ENCODE measurements at regions not wholly inside any gene's neighbourhood (a gene's known extent, or its start where the extent isn't known, plus 50 kb on each side); places are given as distances from the start of the nearest gene placed in this dataset.

GRCh38 chr10:94065787-94066186 is 72.1 kb downstream of the PLCE1 start:
- Mint-ChIP-seq H3K4me1 (ENCODE audit: low read depth) (peaks cover 13% of the 10 kb centered on the region), H3K36me3 (ENCODE audit: low read depth) (peaks cover 7% of the 10 kb centered on the region), H3K27me3 (ENCODE audit: low read depth) (no peaks in the 10 kb centered on the region), H3K4me3 (ENCODE audit: unreplicated experiment) (no peak overlapping the region), H3K27ac (ENCODE audit: unreplicated experiment) (no peak overlapping the region), H3K9me3 (ENCODE audit: low read depth) (no peaks in the 10 kb centered on the region)
- TF ChIP-seq CTCF (IDR thresholded peaks at IDR 0.05): no peak
- no peak for DNase-seq (ENCODE audit: low spot score)

GRCh38 chr10:94066411-94066810 is 72.7 kb downstream of the PLCE1 start:
- Mint-ChIP-seq H3K4me1 (ENCODE audit: low read depth) (peaks cover 13% of the 10 kb centered on the region), H3K27ac (ENCODE audit: unreplicated experiment) (no peak overlapping the region), H3K27me3 (ENCODE audit: low read depth) (no peaks in the 10 kb centered on the region), H3K9me3 (ENCODE audit: low read depth) (no peaks in the 10 kb centered on the region), H3K4me3 (ENCODE audit: unreplicated experiment) (no peak overlapping the region), H3K36me3 (ENCODE audit: low read depth) (peaks cover 7% of the 10 kb centered on the region)
- TF ChIP-seq CTCF (IDR thresholded peaks at IDR 0.05): no peak
- DNase-seq (ENCODE audit: low spot score): no peak

GRCh38 chr10:94069884-94070283 is 76.2 kb downstream of the PLCE1 start:
- H3K4me1 Mint-ChIP-seq (ENCODE audit: low read depth): peaks cover 19% of the 10 kb centered on the region
- H3K4me3 Mint-ChIP-seq (ENCODE audit: unreplicated experiment): no peak overlapping the region
- H3K36me3 Mint-ChIP-seq (ENCODE audit: low read depth): peaks cover 4% of the 10 kb centered on the region
- H3K27me3 Mint-ChIP-seq (ENCODE audit: low read depth): no peaks in the 10 kb centered on the region
- no peak for DNase-seq (ENCODE audit: low spot score)
- no peaks in the 10 kb centered on the region for H3K9me3 Mint-ChIP-seq (ENCODE audit: low read depth)
- no peak for TF ChIP-seq CTCF (IDR thresholded peaks at IDR 0.05)
- H3K27ac Mint-ChIP-seq (ENCODE audit: unreplicated experiment): no peak overlapping the region

GRCh38 chr10:94074462-94074861 is 80.7 kb downstream of the PLCE1 start:
- no peak overlapping the region for H3K4me3 Mint-ChIP-seq (ENCODE audit: unreplicated experiment)
- no peak for DNase-seq (ENCODE audit: low spot score)
- no peak overlapping the region for H3K27ac Mint-ChIP-seq (ENCODE audit: unreplicated experiment)
- no peaks in the 10 kb centered on the region for H3K27me3 Mint-ChIP-seq (ENCODE audit: low read depth)
- TF ChIP-seq CTCF (IDR thresholded peaks at IDR 0.05): no peak
- peaks cover 2% of the 10 kb centered on the region for H3K36me3 Mint-ChIP-seq (ENCODE audit: low read depth)
- no peaks in the 10 kb centered on the region for H3K9me3 Mint-ChIP-seq (ENCODE audit: low read depth)
- H3K4me1 Mint-ChIP-seq (ENCODE audit: low read depth): peaks cover 33% of the 10 kb centered on the region

- Mint-ChIP-seq H3K36me3 (ENCODE audit: low read depth) (peaks cover 2% of the 10 kb centered on the region), H3K4me3 (ENCODE audit: unreplicated experiment) (no peak overlapping the region), H3K27ac (ENCODE audit: unreplicated experiment) (peak overlapping the region; percentile 67), H3K9me3 (ENCODE audit: low read depth) (no peaks in the 10 kb centered on the region), H3K4me1 (ENCODE audit: low read depth) (peaks cover 31% of the 10 kb centered on the region), H3K27me3 (ENCODE audit: low read depth) (no peaks in the 10 kb centered on the region)
- TF ChIP-seq CTCF (IDR thresholded peaks at IDR 0.05): no peak
- no peak for DNase-seq (ENCODE audit: low spot score)
Observed at GRCh38 chr10:94075506-94075905, 81.8 kb downstream of the PLCE1 start.
